GM23338 (cell line): ENCODE measurements at regions not wholly inside any gene's neighbourhood (a gene's known extent, or its start where the extent isn't known, plus 50 kb on each side); places are given as distances from the start of the nearest gene placed in this dataset.
"Not testable (repeated sequence)": the region's sequence is repeated elsewhere in the genome, so short reads cannot be mapped to it uniquely, and the experiment has no call there.

ENCODE experiments used
- ATAC-seq: fragments of 200-7000 bp; cut with Tn5 transposase; 3 replicates; pipeline ENCODE4 v1.9.1; 2020
- DNase-seq: peaks from one replicate; pipeline ENCODE4 v3.0.0-alpha.2; 2015; ENCODE audit warnings: low spot score
- H2AFZ ChIP-seq: fragments of 200-600 bp; sonication (generic); 2 replicates; pipeline ENCODE4 v1.8.0; 2016; ENCODE audit warnings: antibody characterized with exemption, mild to moderate bottlenecking, moderate library complexity
- H3F3A ChIP-seq: fragments of 200-600 bp; sonication (generic); replicated peaks from 2 replicates; pipeline ENCODE4 v1.8.0; 2017; ENCODE audit warnings: antibody characterized with exemption, mixed run types, low read depth
- H3K27ac ChIP-seq: fragments of 200-600 bp; sonication (generic); 2 replicates; pipeline ENCODE4 v1.6.1; 2016; ENCODE audit warnings: low read depth
- H3K27me3 ChIP-seq: fragments of 200-600 bp; sonication (generic); 2 replicates; pipeline ENCODE4 v1.8.0; 2016; ENCODE audit warnings: mild to moderate bottlenecking, mixed run types, moderate library complexity; ENCODE audit not compliant: insufficient read depth
- H3K36me3 ChIP-seq: fragments of 200-600 bp; sonication (generic); 2 replicates; pipeline ENCODE4 v1.8.0; 2016; ENCODE audit warnings: mild to moderate bottlenecking; ENCODE audit not compliant: insufficient read depth
- H3K4me1 ChIP-seq: fragments of 200-600 bp; sonication (generic); 2 replicates; pipeline ENCODE4 v1.8.0; 2016; ENCODE audit warnings: mild to moderate bottlenecking, moderate library complexity; ENCODE audit not compliant: insufficient read depth
- H3K4me2 ChIP-seq: fragments of 200-600 bp; sonication (generic); 2 replicates; pipeline ENCODE4 v1.7.1; 2017; ENCODE audit warnings: mixed run types
- H3K4me3 ChIP-seq: fragments of 200-600 bp; sonication (generic); 2 replicates; pipeline ENCODE4 v1.6.1; 2016; ENCODE audit warnings: mixed run types
- H3K79me2 ChIP-seq: fragments of 200-600 bp; sonication (generic); replicated peaks from 2 replicates; pipeline ENCODE4 v1.8.0; 2017; ENCODE audit warnings: mild to moderate bottlenecking; ENCODE audit not compliant: insufficient read depth
- H3K9me2 ChIP-seq: fragments of 200-600 bp; sonication (generic); 2 replicates; pipeline ENCODE4 v1.8.0; 2017; ENCODE audit not compliant: insufficient read depth
- H4K20me1 ChIP-seq: fragments of 200-600 bp; sonication (generic); replicated peaks from 2 replicates; pipeline ENCODE4 v1.8.0; 2017; ENCODE audit warnings: mild to moderate bottlenecking; ENCODE audit not compliant: insufficient read depth
- H3K27ac Mint-ChIP-seq: 2 replicates; pipeline ENCODE4 v1.8.0; 2020; ENCODE audit warnings: inconsistent platforms, mild to moderate bottlenecking, moderate library complexity, mixed read lengths
- H3K27me3 Mint-ChIP-seq: 3 replicates; pipeline ENCODE4 v1.8.0; 2022; ENCODE audit warnings: low read depth, mild to moderate bottlenecking, moderate library complexity, mixed read lengths, inconsistent platforms; ENCODE audit not compliant: insufficient read depth, poor library complexity
- H3K36me3 Mint-ChIP-seq: 3 replicates; pipeline ENCODE4 v1.8.0; 2021; ENCODE audit warnings: low read depth, mild to moderate bottlenecking, inconsistent platforms, moderate library complexity, mixed read lengths
- H3K4me1 Mint-ChIP-seq: 3 replicates; pipeline ENCODE4 v1.8.0; 2020; ENCODE audit warnings: mild to moderate bottlenecking, inconsistent platforms, mixed read lengths
- H3K4me3 Mint-ChIP-seq: 3 replicates; pipeline ENCODE4 v1.8.0; 2021; ENCODE audit warnings: moderate library complexity, mild to moderate bottlenecking, inconsistent platforms, mixed read lengths
- H3K9me3 Mint-ChIP-seq: 3 replicates; pipeline ENCODE4 v1.8.0; 2020; ENCODE audit warnings: moderate library complexity, mild to moderate bottlenecking, inconsistent platforms, mixed read lengths
- JUNB ChIP-seq: IDR thresholded peaks from one replicate; pipeline ENCODE4 v1.6.1; 2016; ENCODE audit warnings: antibody characterized with exemption; ENCODE audit not compliant: unreplicated experiment
- TF ChIP-seq, protein P1 (sequence below): fragments of 250-450 bp; sonication (Bioruptor Pico); IDR thresholded peaks from 2 replicates; pipeline ENCODE4 v1.5.0; 2020; ENCODE audit warnings: mild to moderate bottlenecking, moderate library complexity

DNA sequence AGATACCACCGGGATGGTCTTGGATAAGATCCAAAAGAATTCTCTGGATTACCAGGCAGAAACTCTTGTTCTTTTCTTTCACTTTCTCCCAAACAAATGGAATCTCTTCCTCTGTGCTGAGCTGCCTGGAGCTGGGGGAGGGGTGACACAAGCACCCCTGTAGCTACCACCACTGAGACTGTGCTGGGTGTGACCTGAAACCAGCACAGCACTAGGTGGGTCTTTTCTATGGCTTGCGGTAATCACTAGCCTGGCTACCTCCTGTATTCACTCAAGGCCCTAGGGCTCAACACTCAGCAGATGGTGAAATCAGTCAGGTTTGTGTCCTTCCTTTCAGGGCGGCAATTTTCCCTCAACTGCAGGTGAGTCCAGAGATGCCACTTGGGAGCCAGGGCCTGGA lies 122.4 kb upstream of the CENPW start:
- DNase-seq (no peak), ATAC-seq (peak; percentile 72)
- H3K27ac ChIP-seq, result no peak overlapping the region
- no peak overlapping the region for H3K4me3 ChIP-seq
- no peaks in the 10 kb centered on the region for H3K79me2 ChIP-seq
- no peak overlapping the region for H2AFZ ChIP-seq
- Mint-ChIP-seq H3K36me3 (no peaks in the 10 kb centered on the region), H3K4me3 (no peak overlapping the region), H3K27me3 (no peaks in the 10 kb centered on the region), H3K27ac (0 out of 2 replicates have a peak overlapping the region, but pooled peaks have one; percentile 39), H3K9me3 (no peaks in the 10 kb centered on the region; the same call in 2 of the 3 replicates), H3K4me1 (peaks cover 6% of the 10 kb centered on the region; the same call in 2 of the 3 replicates)
- H3K9me2 ChIP-seq, result no peaks in the 10 kb centered on the region
- no peaks in the 10 kb centered on the region for H4K20me1 ChIP-seq
- TF ChIP-seq, protein P1, sequence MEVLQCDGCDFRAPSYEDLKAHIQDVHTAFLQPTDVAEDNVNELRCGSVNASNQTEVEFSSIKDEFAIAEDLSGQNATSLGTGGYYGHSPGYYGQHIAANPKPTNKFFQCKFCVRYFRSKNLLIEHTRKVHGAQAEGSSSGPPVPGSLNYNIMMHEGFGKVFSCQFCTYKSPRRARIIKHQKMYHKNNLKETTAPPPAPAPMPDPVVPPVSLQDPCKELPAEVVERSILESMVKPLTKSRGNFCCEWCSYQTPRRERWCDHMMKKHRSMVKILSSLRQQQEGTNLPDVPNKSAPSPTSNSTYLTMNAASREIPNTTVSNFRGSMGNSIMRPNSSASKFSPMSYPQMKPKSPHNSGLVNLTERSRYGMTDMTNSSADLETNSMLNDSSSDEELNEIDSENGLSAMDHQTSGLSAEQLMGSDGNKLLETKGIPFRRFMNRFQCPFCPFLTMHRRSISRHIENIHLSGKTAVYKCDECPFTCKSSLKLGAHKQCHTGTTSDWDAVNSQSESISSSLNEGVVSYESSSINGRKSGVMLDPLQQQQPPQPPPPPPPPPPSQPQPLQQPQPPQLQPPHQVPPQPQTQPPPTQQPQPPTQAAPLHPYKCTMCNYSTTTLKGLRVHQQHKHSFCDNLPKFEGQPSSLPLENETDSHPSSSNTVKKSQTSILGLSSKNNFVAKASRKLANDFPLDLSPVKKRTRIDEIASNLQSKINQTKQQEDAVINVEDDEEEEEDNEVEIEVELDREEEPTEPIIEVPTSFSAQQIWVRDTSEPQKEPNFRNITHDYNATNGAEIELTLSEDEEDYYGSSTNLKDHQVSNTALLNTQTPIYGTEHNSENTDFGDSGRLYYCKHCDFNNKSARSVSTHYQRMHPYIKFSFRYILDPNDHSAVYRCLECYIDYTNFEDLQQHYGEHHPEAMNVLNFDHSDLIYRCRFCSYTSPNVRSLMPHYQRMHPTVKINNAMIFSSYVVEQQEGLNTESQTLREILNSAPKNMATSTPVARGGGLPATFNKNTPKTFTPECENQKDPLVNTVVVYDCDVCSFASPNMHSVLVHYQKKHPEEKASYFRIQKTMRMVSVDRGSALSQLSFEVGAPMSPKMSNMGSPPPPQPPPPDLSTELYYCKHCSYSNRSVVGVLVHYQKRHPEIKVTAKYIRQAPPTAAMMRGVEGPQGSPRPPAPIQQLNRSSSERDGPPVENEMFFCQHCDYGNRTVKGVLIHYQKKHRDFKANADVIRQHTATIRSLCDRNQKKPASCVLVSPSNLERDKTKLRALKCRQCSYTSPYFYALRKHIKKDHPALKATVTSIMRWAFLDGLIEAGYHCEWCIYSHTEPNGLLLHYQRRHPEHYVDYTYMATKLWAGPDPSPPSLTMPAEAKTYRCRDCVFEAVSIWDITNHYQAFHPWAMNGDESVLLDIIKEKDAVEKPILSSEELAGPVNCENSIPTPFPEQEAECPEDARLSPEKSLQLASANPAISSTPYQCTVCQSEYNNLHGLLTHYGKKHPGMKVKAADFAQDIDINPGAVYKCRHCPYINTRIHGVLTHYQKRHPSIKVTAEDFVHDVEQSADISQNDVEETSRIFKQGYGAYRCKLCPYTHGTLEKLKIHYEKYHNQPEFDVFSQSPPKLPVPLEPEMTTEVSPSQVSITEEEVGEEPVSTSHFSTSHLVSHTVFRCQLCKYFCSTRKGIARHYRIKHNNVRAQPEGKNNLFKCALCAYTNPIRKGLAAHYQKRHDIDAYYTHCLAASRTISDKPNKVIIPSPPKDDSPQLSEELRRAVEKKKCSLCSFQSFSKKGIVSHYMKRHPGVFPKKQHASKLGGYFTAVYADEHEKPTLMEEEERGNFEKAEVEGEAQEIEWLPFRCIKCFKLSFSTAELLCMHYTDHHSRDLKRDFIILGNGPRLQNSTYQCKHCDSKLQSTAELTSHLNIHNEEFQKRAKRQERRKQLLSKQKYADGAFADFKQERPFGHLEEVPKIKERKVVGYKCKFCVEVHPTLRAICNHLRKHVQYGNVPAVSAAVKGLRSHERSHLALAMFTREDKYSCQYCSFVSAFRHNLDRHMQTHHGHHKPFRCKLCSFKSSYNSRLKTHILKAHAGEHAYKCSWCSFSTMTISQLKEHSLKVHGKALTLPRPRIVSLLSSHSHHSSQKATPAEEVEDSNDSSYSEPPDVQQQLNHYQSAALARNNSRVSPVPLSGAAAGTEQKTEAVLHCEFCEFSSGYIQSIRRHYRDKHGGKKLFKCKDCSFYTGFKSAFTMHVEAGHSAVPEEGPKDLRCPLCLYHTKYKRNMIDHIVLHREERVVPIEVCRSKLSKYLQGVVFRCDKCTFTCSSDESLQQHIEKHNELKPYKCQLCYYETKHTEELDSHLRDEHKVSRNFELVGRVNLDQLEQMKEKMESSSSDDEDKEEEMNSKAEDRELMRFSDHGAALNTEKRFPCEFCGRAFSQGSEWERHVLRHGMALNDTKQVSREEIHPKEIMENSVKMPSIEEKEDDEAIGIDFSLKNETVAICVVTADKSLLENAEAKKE (CRISPR knock-in tag), result no peak
- TF ChIP-seq JUNB, result no peak
- no peaks in the 10 kb centered on the region for H3K27me3 ChIP-seq
- H3F3A ChIP-seq, result no peaks in the 10 kb centered on the region
- no peak overlapping the region for H3K4me2 ChIP-seq
- no peaks in the 10 kb centered on the region for H3K4me1 ChIP-seq
- H3K36me3 ChIP-seq, result no peaks in the 10 kb centered on the region

DNA sequence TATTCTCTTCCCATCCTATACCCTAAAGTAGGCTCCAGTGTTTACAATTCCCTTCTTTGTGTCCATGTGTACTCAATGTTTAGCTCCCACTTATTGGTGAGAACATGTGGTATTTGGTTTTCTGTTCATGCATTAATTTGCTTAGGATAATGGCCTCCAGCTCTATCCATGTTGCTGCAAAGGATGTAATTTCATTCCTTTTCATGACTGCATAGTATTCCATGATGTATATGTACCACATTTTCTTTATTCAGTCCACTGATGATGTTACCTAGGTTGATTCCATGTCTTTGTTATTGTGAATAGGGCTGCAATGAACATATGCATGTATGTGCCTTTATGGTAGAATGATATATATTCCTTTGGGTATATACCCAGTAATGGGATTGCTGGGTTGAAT lies 119.0 kb upstream of the CENPW start:
- H3K27ac ChIP-seq, H3K4me1 Mint-ChIP-seq, H3F3A ChIP-seq, H3K9me2 ChIP-seq, ATAC-seq, H3K4me2 ChIP-seq, DNase-seq, H3K4me3 ChIP-seq, H4K20me1 ChIP-seq, H3K4me1 ChIP-seq, H2AFZ ChIP-seq, H3K36me3 Mint-ChIP-seq, H3K36me3 ChIP-seq, H3K27ac Mint-ChIP-seq, H3K79me2 ChIP-seq, H3K27me3 ChIP-seq, H3K9me3 Mint-ChIP-seq, H3K27me3 Mint-ChIP-seq, H3K4me3 Mint-ChIP-seq: not testable (repeated sequence)
